ENCODE measurements at regions not wholly inside any gene's neighbourhood (a gene's known extent, or its start where the extent isn't known, plus 50 kb on each side); places are given as distances from the start of the nearest gene placed in this dataset.

GRCh38 chr2:44053456-44053855 is 57.7 kb upstream of the LRPPRC start:
- TF ChIP-seq CTCF (IDR thresholded peaks at IDR 0.05) (no peak), POLR2A (IDR thresholded peaks at IDR 0.05) (no peak)
